PC-3 (cell line): ENCODE measurements at regions not wholly inside any gene's neighbourhood (a gene's known extent, or its start where the extent isn't known, plus 50 kb on each side); places are given as distances from the start of the nearest gene placed in this dataset.

Source experiments
- ATAC-seq: fragments of 200-7000 bp; cut with Tn5 transposase; 2 replicates; pipeline ENCODE4 v1.9.1; 2020; ENCODE audit warnings: mild to moderate bottlenecking, moderate library complexity
- BruUV-seq: library from RNA; stranded (reverse); fragments of 400-500 nt; replicated peaks from 2 replicates; lab custom pipeline; 2021; lab: Mats Ljungman, UMichigan
- CTCF ChIA-PET: fragments of 300-600 bp; sonication (Branson Sonifier 250); formaldehyde crosslinking; loops from one replicate; lab custom pipeline; 2022; ENCODE audit warnings: antibody characterized with exemption; lab: Charles Lee
- POLR2A ChIA-PET: fragments of 300-600 bp; sonication (Branson Sonifier 250); formaldehyde crosslinking; loops from one replicate; lab custom pipeline; 2022; ENCODE audit warnings: antibody characterized with exemption; ENCODE audit not compliant: unreplicated experiment; lab: Charles Lee
- DNase-seq: peaks from one replicate; pipeline ENCODE4 v3.0.0-alpha.2; 2015
- H2AFZ ChIP-seq: fragments of 300-600 bp; sonication (generic); 2 replicates; pipeline ENCODE4 v1.6.0; 2016; ENCODE audit warnings: antibody characterized with exemption, low read length
- H3F3A ChIP-seq: fragments of 300-600 bp; sonication (generic); one replicate; pipeline ENCODE4 v1.6.0; 2017; ENCODE audit warnings: antibody characterized with exemption, low read length, control low read depth, mild to moderate bottlenecking; ENCODE audit not compliant: unreplicated experiment
- H3K27ac ChIP-seq: fragments of 300-600 bp; sonication (generic); 2 replicates; pipeline ENCODE4 v1.5.1; 2016; ENCODE audit warnings: mild to moderate bottlenecking, low read length
- H3K27me3 ChIP-seq: fragments of 300-600 bp; sonication (generic); 2 replicates; pipeline ENCODE4 v1.6.1; 2016; ENCODE audit warnings: low read length, mixed read lengths
- H3K36me3 ChIP-seq: fragments of 300-600 bp; sonication (generic); 2 replicates; pipeline ENCODE4 v1.6.1; 2016; ENCODE audit warnings: low read depth, mixed run types, low read length, mixed read lengths
- H3K4me1 ChIP-seq: fragments of 300-600 bp; sonication (generic); 2 replicates; pipeline ENCODE4 v1.5.1; 2016; ENCODE audit warnings: low read length; ENCODE audit not compliant: insufficient read depth
- H3K4me2 ChIP-seq: fragments of 300-600 bp; sonication (generic); 2 replicates; pipeline ENCODE4 v1.6.0; 2016; ENCODE audit warnings: low read length
- H3K4me3 ChIP-seq: fragments of 300-600 bp; sonication (generic); 2 replicates; pipeline ENCODE4 v1.5.1; 2016; ENCODE audit warnings: mild to moderate bottlenecking, low read length, mixed read lengths
- H3K79me2 ChIP-seq: fragments of 300-600 bp; sonication (generic); 2 replicates; pipeline ENCODE4 v1.6.1; 2017; ENCODE audit warnings: low read length, mixed read lengths
- H3K9ac ChIP-seq: fragments of 300-600 bp; sonication (generic); 2 replicates; pipeline ENCODE4 v1.6.0; 2016; ENCODE audit warnings: mild to moderate bottlenecking, low read length
- H3K9me2 ChIP-seq: fragments of 300-600 bp; sonication (generic); replicated peaks from 2 replicates; pipeline ENCODE4 v1.6.1; 2016; ENCODE audit warnings: mixed run types, low read length, mixed read lengths
- H3K9me3 ChIP-seq: fragments of 300-600 bp; sonication (generic); 2 replicates; pipeline ENCODE4 v1.6.1; 2016; ENCODE audit warnings: low read length, mixed read lengths
- H4K20me1 ChIP-seq: fragments of 300-600 bp; sonication (generic); 2 replicates; pipeline ENCODE4 v1.6.1; 2016; ENCODE audit warnings: low read length, mixed read lengths
- EZH2 ChIP-seq: fragments of 300-600 bp; sonication (generic); IDR thresholded peaks from one replicate; pipeline ENCODE4 v1.6.1; 2017; ENCODE audit warnings: antibody characterized with exemption, mild to moderate bottlenecking, low read length; ENCODE audit not compliant: unreplicated experiment
- EZH2phosphoT487 ChIP-seq: fragments of 300-600 bp; sonication (generic); IDR thresholded peaks from 2 replicates; pipeline ENCODE4 v1.6.1; 2018; ENCODE audit warnings: mild to moderate bottlenecking, antibody characterized with exemption, low read length, borderline replicate concordance
- intact Hi-C: fragments of 100-400 bp; cut with micrococcal nuclease; formaldehyde crosslinking; loops from 2 replicates; pipeline ENCODE4 v1.9.0; 2023
- TF ChIP-seq, protein P1 (sequence below): fragments of 300-600 bp; sonication (generic); conservative IDR thresholded peaks from 2 replicates; pipeline ENCODE4 v1.5.1; 2017; ENCODE audit warnings: antibody characterized with exemption, low read depth, mild to moderate bottlenecking, low read length

DNA sequence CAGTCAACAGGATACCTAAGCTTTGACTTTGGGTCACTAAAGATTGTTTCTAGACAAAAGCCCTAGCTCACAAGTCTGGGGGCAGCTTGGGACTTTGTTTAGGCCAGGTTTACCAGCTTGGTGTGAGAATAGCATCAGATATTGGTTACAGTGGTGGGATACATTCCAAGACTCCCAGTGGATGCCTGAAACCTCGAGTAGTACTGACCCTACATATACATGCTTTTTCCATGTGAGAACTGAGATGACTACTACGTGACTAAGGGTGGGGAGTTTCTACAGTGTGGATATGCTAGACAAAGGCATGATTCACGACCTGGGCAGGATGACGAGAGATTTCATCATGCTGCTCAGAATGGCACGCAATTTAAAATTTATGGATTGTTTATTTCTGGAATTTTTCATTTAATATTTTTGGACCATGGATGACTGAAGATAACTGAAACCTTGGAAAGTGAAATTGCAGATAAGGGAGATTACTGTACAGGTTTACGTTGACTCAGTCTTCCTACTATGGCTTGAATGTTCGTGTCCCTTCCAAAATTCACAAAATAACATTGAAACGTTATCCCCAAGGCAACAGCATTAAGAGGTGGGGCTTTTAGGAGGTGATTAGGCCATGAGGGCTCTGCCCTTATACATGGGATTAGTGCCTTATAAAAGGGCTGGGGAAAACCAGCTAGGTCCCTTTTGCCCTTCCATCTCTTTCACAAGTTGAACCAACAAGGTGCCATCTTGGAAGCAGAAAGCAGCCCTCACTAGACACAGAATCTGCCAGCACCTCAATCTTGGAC lies 50.2 kb upstream of the CTAGE1 start:
- Histone ChIP-seq H3K27me3 (no peaks in the 10 kb centered on the region), H3K36me3 (peaks cover 4% of the 10 kb centered on the region; the same call in 1 of the 2 replicates), H2AFZ (no peak overlapping the region), H3K9me2 (no peaks in the 10 kb centered on the region), H3K9ac (peak overlapping the region; percentile 84), H3F3A (peaks cover 3% of the 10 kb centered on the region), H3K4me2 (peak overlapping the region; percentile 85), H3K9me3 (no peaks in the 10 kb centered on the region), H3K4me3 (0 out of 2 replicates have a peak overlapping the region, but pooled peaks have one; percentile 1), H4K20me1 (no peaks in the 10 kb centered on the region), H3K79me2 (no peaks in the 10 kb centered on the region), H3K4me1 (peaks cover 69% of the 10 kb centered on the region), H3K27ac (peak overlapping the region; percentile 98)
- ATAC-seq (peak; percentile 56), DNase-seq (peak; percentile 98)
- ChIA-PET POLR2A (no interaction called here), CTCF (no interaction called here)
- TSS peak; percentile 60 for BruUV-seq
- TF ChIP-seq, protein P1, sequence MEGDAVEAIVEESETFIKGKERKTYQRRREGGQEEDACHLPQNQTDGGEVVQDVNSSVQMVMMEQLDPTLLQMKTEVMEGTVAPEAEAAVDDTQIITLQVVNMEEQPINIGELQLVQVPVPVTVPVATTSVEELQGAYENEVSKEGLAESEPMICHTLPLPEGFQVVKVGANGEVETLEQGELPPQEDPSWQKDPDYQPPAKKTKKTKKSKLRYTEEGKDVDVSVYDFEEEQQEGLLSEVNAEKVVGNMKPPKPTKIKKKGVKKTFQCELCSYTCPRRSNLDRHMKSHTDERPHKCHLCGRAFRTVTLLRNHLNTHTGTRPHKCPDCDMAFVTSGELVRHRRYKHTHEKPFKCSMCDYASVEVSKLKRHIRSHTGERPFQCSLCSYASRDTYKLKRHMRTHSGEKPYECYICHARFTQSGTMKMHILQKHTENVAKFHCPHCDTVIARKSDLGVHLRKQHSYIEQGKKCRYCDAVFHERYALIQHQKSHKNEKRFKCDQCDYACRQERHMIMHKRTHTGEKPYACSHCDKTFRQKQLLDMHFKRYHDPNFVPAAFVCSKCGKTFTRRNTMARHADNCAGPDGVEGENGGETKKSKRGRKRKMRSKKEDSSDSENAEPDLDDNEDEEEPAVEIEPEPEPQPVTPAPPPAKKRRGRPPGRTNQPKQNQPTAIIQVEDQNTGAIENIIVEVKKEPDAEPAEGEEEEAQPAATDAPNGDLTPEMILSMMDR, result no peak
- TF ChIP-seq EZH2phosphoT487, result no peak
- no peak for TF ChIP-seq EZH2
- intact Hi-C loops, result loop anchor here (1.0 to 5.0 kb wide), 7 partner anchors 37 to 551 kb away; partner anchors contain the start of gene GATA6

GRCh38 chr18:22468554-22468891 lies 50.8 kb upstream of the CTAGE1 start:
- DNase-seq, result no peak
- no peak overlapping the region for H2AFZ ChIP-seq
- ATAC-seq, result no peak
- H3K9me3 ChIP-seq, result no peaks in the 10 kb centered on the region
- H3K4me1 ChIP-seq, result peaks cover 69% of the 10 kb centered on the region
- TF ChIP-seq EZH2phosphoT487 (no peak), EZH2 (no peak)
- TF ChIP-seq, protein P1, result no peak
- H3K9me2 ChIP-seq, result no peaks in the 10 kb centered on the region
- peak overlapping the region; percentile 79 for H3K9ac ChIP-seq
- CTCF ChIA-PET, result interaction anchor here (0.7 kb wide), 1 partner anchor 95 kb away, joined by 3 read pairs; no protein-coding TSS in a partner anchor
- intact Hi-C loops, result loop anchor here (1.0 to 5.0 kb wide), 6 partner anchors 37 to 551 kb away; partner anchors contain the start of gene GATA6
- POLR2A ChIA-PET, result no interaction called here
- H3K4me2 ChIP-seq, result 0 out of 2 replicates have a peak overlapping the region, but pooled peaks have one; percentile 18
- H3K27ac ChIP-seq, result peak overlapping the region; percentile 98
- H3K4me3 ChIP-seq, result 0 out of 2 replicates have a peak overlapping the region, but pooled peaks have one; percentile 1
- BruUV-seq, result no TSS peak
- H3F3A ChIP-seq, result peaks cover 3% of the 10 kb centered on the region
- no peaks in the 10 kb centered on the region for H3K27me3 ChIP-seq
- H4K20me1 ChIP-seq, result no peaks in the 10 kb centered on the region
- H3K79me2 ChIP-seq, result no peaks in the 10 kb centered on the region
- H3K36me3 ChIP-seq, result peaks cover 4% of the 10 kb centered on the region; the same call in 1 of the 2 replicates
